Stomach (tissue), 4 donors: ENCODE measurements at regions not wholly inside any gene's neighbourhood (a gene's known extent, or its start where the extent isn't known, plus 50 kb on each side); places are given as distances from the start of the nearest gene placed in this dataset.

ENCODE experiments used
- CTCF ChIP-seq, 7 experiments: fragments of 450-650 bp in 4 of 7; fragments of 200-600 bp in 3 of 7; sonication (generic) in 3 of 7; IDR thresholded peaks; one replicate each; pipeline ENCODE4 v1.5.1; 2016 to 2019; ENCODE audit warnings: antibody characterized with exemption in 7 of 7, control low read depth in 2 of 7, mild to moderate bottlenecking in 1 of 7
- EP300 ChIP-seq: sonication (generic); formaldehyde crosslinking; IDR thresholded peaks from one replicate; pipeline ENCODE4 v1.6.1; 2017; ENCODE audit warnings: antibody characterized with exemption
- POLR2A ChIP-seq, 4 donors: fragments of 450-650 bp; IDR thresholded peaks; one replicate each; pipeline ENCODE4 v1.6.1; 2016; ENCODE audit warnings: antibody characterized with exemption in 4 of 4, control low read depth in 2 of 4, mild to moderate bottlenecking in 1 of 4, moderate library complexity in 1 of 4
- POLR2AphosphoS5 ChIP-seq, 3 donors: sonication (generic); formaldehyde crosslinking; IDR thresholded peaks; one replicate each; pipeline ENCODE4 v1.6.1; 2016; ENCODE audit warnings: antibody characterized with exemption in 3 of 3

DNA sequence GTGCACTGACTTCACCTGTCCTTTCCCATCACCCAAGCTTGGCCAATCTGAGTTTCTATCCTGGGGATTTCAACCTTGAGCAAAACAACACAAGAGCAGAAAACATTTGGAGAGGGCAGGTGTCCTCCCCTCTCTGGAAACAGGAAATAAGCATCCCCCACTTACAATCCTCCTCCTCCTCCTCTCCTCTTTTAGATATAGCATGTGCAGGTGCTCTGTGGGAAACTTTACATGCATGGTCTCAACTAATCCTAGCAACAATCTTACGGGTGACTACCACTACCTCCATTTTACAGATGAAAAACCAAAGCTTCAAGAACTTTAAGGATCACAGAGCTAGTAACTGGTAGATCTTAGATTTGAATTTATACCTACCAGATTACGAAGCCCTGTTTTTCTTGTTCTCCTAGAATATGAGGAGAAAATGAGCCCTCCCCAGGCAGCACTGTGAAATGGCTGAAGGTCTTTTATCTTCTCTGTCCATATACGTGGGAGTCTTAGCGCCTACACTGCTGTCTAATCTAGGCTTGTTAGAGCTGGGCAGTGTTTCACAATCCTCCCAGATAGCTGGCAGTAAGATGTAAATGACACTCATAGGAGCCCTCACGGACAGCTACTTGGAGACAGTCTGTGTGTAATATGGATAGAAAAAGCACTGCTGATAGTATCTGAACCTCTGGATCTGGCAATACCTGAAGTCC lies 301.2 kb upstream of the PROK2 start:
- TF ChIP-seq CTCF (IDR thresholded peaks at IDR 0.05), result no peak
- TF ChIP-seq POLR2A (IDR thresholded peaks at IDR 0.05), result no peak
- TF ChIP-seq EP300, result no peak
- no peak for TF ChIP-seq POLR2AphosphoS5 (IDR thresholded peaks at IDR 0.05)
